ENCODE measurements at regions not wholly inside any gene's neighbourhood (a gene's known extent, or its start where the extent isn't known, plus 50 kb on each side); places are given as distances from the start of the nearest gene placed in this dataset.

DNA sequence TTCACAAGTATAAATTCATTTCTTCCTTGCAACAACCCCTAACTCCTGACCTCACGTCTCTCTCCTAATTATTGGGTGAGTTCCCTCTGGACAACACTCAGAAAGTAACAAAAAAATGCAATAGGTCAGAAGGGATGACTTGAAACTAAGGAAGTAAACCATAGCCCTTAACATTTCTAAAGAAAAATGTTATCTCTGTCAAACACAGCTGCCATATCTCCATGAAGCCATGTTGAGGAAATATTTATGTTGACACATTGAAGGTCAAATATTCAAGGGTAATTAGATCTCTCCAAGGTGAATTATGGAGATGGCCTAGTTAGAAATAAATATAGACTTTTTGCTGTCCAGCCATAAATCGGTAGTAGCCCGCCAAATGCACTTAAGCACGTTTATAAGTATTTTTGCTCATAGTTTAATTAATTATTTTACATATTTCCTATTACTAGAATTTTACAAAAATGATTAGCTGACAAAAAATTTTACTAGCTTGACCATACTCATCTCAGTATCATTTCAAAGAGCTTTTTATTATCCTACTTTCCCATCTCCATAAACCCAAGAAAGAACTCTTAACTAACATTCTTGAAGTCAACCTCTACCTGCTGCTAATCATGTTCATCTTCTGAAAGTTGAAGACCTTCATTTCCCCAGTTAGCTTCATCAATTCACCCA lies 160.1 kb upstream of the PKN2 start:
- H3K36me3 ChIP-seq (ENCODE audit: control insufficient read depth in 3 of 3, insufficient read depth in 2 of 3, low read depth in 1 of 3, low read length in 3 of 3): no peaks in the 10 kb centered on the region
- no peak overlapping the region for H3K4me3 ChIP-seq (ENCODE audit: low read depth in 1 of 3, low read length in 3 of 3)
- FAIRE-seq (no peak), DNase-seq (no peak)
- H3K27me3 ChIP-seq (ENCODE audit: control insufficient read depth in 3 of 3, insufficient read depth in 3 of 3, low read length in 3 of 3): no peaks in the 10 kb centered on the region
- H3K9me3 ChIP-seq (ENCODE audit: control insufficient read depth in 2 of 2, insufficient read depth in 1 of 2, low read depth in 1 of 2, low read length in 1 of 2): no peaks in the 10 kb centered on the region
- WGBS, 3 donors: 74 to 94% (median 83%) methylated on average over 4 of the region's 4 CpGs
- no peaks in the 10 kb centered on the region for H3K4me1 ChIP-seq (ENCODE audit: control insufficient read depth in 3 of 3, insufficient read depth in 2 of 3, low read depth in 1 of 3, low read length in 2 of 3)
- H3K27ac ChIP-seq (ENCODE audit: low read depth in 1 of 3, low read length in 2 of 3): no peak overlapping the region

- H3K4me3 ChIP-seq (ENCODE audit: low read depth in 1 of 3, low read length in 3 of 3): no peak overlapping the region
- FAIRE-seq (no peak), DNase-seq (no peak)
- WGBS, 3 donors: 86 to 92% (median 90%) methylated on average over 3 of the region's 3 CpGs
- no peaks in the 10 kb centered on the region for H3K27me3 ChIP-seq (ENCODE audit: control insufficient read depth in 3 of 3, insufficient read depth in 3 of 3, low read length in 3 of 3)
- H3K36me3 ChIP-seq (ENCODE audit: control insufficient read depth in 3 of 3, insufficient read depth in 2 of 3, low read depth in 1 of 3, low read length in 3 of 3): no peaks in the 10 kb centered on the region
- no peaks in the 10 kb centered on the region for H3K9me3 ChIP-seq (ENCODE audit: control insufficient read depth in 2 of 2, insufficient read depth in 1 of 2, low read depth in 1 of 2, low read length in 1 of 2)
- H3K4me1 ChIP-seq (ENCODE audit: control insufficient read depth in 3 of 3, insufficient read depth in 2 of 3, low read depth in 1 of 3, low read length in 2 of 3): no peaks in the 10 kb centered on the region
- no peak overlapping the region for H3K27ac ChIP-seq (ENCODE audit: low read depth in 1 of 3, low read length in 2 of 3)
These were observed 157.6 kb upstream of the PKN2 start for GRCh38 chr1:88526456-88526855.

- Histone ChIP-seq H3K36me3 (ENCODE audit: control insufficient read depth in 3 of 3, insufficient read depth in 2 of 3, low read depth in 1 of 3, low read length in 3 of 3) (no peaks in the 10 kb centered on the region), H3K9me3 (ENCODE audit: control insufficient read depth in 2 of 2, insufficient read depth in 1 of 2, low read depth in 1 of 2, low read length in 1 of 2) (no peaks in the 10 kb centered on the region), H3K4me3 (ENCODE audit: low read depth in 1 of 3, low read length in 3 of 3) (no peak overlapping the region), H3K27ac (ENCODE audit: low read depth in 1 of 3, low read length in 2 of 3) (no peak overlapping the region), H3K4me1 (ENCODE audit: control insufficient read depth in 3 of 3, insufficient read depth in 2 of 3, low read depth in 1 of 3, low read length in 2 of 3) (peaks cover 0 to 2% (median 0%) of the 10 kb centered on the region in 3 donors), H3K27me3 (ENCODE audit: control insufficient read depth in 3 of 3, insufficient read depth in 3 of 3, low read length in 3 of 3) (no peaks in the 10 kb centered on the region)
- 78 to 85% (median 80%) methylated on average over 4 of the region's 4 CpGs for WGBS, 3 donors
- FAIRE-seq: no peak
- DNase-seq: no peak
These were observed 155.3 kb upstream of the PKN2 start for GRCh38 chr1:88528792-88529191.

DNA sequence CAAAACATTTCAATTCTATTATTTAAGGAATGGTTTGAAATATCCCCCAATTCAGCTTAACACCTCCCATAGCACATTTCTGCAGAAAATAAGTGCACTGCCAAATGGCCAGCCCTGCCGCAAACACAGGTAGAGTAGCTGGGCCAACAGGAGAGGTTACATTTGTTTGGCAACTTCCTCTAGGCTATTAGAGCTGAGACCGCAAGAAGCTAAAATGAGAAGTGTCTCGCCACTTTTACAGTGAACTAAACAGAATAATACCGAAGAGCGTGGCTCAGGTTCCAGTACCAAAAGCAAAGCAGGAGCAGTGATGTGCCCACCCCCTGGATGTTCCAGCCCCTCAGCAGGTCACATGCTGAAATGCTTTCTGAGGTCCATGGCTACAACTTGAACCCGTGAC lies 154.5 kb upstream of the PKN2 start:
- no peaks in the 10 kb centered on the region for H3K9me3 ChIP-seq (ENCODE audit: control insufficient read depth in 2 of 2, insufficient read depth in 1 of 2, low read depth in 1 of 2, low read length in 1 of 2)

DNA sequence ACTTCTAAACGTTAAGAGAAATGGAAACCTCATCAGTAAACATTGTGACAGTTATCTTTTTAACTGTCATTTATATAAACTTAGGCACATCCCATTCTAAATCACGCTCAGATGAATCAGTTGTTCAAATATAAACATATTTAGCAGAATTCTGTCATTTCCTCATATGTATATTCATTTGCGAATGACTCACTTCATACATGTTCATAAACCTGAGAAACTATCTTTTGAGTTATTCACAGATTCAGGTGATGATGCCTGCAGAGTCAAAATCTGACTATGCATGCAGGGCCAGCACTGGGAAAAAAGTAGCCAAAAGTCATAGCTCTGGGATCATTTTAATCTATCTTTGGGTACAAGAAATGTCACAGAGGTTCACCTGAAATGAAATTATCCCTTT lies 153.8 kb upstream of the PKN2 start:
- no peaks in the 10 kb centered on the region for H3K9me3 ChIP-seq (ENCODE audit: control insufficient read depth in 2 of 2, insufficient read depth in 1 of 2, low read depth in 1 of 2, low read length in 1 of 2)
- no peak for FAIRE-seq

More for the DNA sequence above, 154.5 kb upstream of the PKN2 start:
- Histone ChIP-seq H3K4me1 (ENCODE audit: control insufficient read depth in 3 of 3, insufficient read depth in 2 of 3, low read depth in 1 of 3, low read length in 2 of 3) (peaks cover 0 to 2% (median 0%) of the 10 kb centered on the region in 3 donors), H3K27ac (ENCODE audit: low read depth in 1 of 3, low read length in 2 of 3) (no peak overlapping the region), H3K4me3 (ENCODE audit: low read depth in 1 of 3, low read length in 3 of 3) (no peak overlapping the region), H3K36me3 (ENCODE audit: control insufficient read depth in 3 of 3, insufficient read depth in 2 of 3, low read depth in 1 of 3, low read length in 3 of 3) (no peaks in the 10 kb centered on the region), H3K27me3 (ENCODE audit: control insufficient read depth in 3 of 3, insufficient read depth in 3 of 3, low read length in 3 of 3) (no peaks in the 10 kb centered on the region)
- FAIRE-seq (no peak), DNase-seq (no peak)
- WGBS, 3 donors: 93 to 98% (median 95%) methylated on average over 6 of the region's 6 CpGs

DNA sequence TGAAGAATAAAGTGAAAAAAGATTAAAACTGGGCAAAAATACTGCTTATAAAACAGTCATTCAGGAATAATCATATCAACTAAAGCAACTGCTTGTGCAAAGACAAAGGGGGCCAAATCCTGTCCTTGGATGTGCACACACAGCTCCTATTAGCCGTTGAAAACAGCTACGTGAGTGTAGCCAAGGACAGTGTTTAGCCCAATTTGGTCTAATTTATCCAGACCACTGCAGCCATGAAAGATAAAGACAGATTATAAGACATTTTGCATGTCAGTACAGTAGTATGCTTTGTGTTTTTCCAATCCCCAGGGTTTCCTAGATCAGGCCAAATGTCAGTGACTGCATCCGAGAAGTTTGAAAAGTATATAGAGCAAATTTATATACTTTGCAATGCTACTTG lies 146.3 kb upstream of the PKN2 start:
- Histone ChIP-seq H3K36me3 (ENCODE audit: control insufficient read depth in 3 of 3, insufficient read depth in 2 of 3, low read depth in 1 of 3, low read length in 3 of 3) (no peaks in the 10 kb centered on the region), H3K27me3 (ENCODE audit: control insufficient read depth in 3 of 3, insufficient read depth in 3 of 3, low read length in 3 of 3) (no peaks in the 10 kb centered on the region), H3K27ac (ENCODE audit: low read depth in 1 of 3, low read length in 2 of 3) (no peak overlapping the region), H3K4me3 (ENCODE audit: low read depth in 1 of 3, low read length in 3 of 3) (no peak overlapping the region), H3K4me1 (ENCODE audit: control insufficient read depth in 3 of 3, insufficient read depth in 2 of 3, low read depth in 1 of 3, low read length in 2 of 3) (peaks cover 0 to 12% (median 0%) of the 10 kb centered on the region in 3 donors), H3K9me3 (ENCODE audit: control insufficient read depth in 2 of 2, insufficient read depth in 1 of 2, low read depth in 1 of 2, low read length in 1 of 2) (no peaks in the 10 kb centered on the region)
- 62 to 82% (median 75%) methylated on average over 3 of the region's 3 CpGs for WGBS, 3 donors
- FAIRE-seq: no peak
- DNase-seq: no peak

More for the DNA sequence above, 153.8 kb upstream of the PKN2 start:
- no peaks in the 10 kb centered on the region for H3K36me3 ChIP-seq (ENCODE audit: control insufficient read depth in 3 of 3, insufficient read depth in 2 of 3, low read depth in 1 of 3, low read length in 3 of 3)
- H3K27ac ChIP-seq (ENCODE audit: low read depth in 1 of 3, low read length in 2 of 3): no peak overlapping the region
- H3K27me3 ChIP-seq (ENCODE audit: control insufficient read depth in 3 of 3, insufficient read depth in 3 of 3, low read length in 3 of 3): no peaks in the 10 kb centered on the region
- no peak for DNase-seq
- WGBS, 3 donors: 72 to 78% (median 74%) methylated on average over 3 of the region's 3 CpGs
- peaks cover 0 to 2% (median 0%) of the 10 kb centered on the region in 3 donors for H3K4me1 ChIP-seq (ENCODE audit: control insufficient read depth in 3 of 3, insufficient read depth in 2 of 3, low read depth in 1 of 3, low read length in 2 of 3)
- no peak overlapping the region for H3K4me3 ChIP-seq (ENCODE audit: low read depth in 1 of 3, low read length in 3 of 3)

GRCh38 chr1:88538222-88538899 lies 145.7 kb upstream of the PKN2 start:
- DNase-seq: no peak
- Histone ChIP-seq H3K27me3 (ENCODE audit: control insufficient read depth in 3 of 3, insufficient read depth in 3 of 3, low read length in 3 of 3) (no peaks in the 10 kb centered on the region), H3K27ac (ENCODE audit: low read depth in 1 of 3, low read length in 2 of 3) (no peak overlapping the region), H3K4me3 (ENCODE audit: low read depth in 1 of 3, low read length in 3 of 3) (no peak overlapping the region), H3K4me1 (ENCODE audit: control insufficient read depth in 3 of 3, insufficient read depth in 2 of 3, low read depth in 1 of 3, low read length in 2 of 3) (peaks cover 0 to 12% (median 0%) of the 10 kb centered on the region in 3 donors), H3K36me3 (ENCODE audit: control insufficient read depth in 3 of 3, insufficient read depth in 2 of 3, low read depth in 1 of 3, low read length in 3 of 3) (no peaks in the 10 kb centered on the region), H3K9me3 (ENCODE audit: control insufficient read depth in 2 of 2, insufficient read depth in 1 of 2, low read depth in 1 of 2, low read length in 1 of 2) (no peaks in the 10 kb centered on the region)
- 70 to 92% (median 83%) methylated on average over 2 of the region's 2 CpGs for WGBS, 3 donors
- FAIRE-seq: no peak

DNA sequence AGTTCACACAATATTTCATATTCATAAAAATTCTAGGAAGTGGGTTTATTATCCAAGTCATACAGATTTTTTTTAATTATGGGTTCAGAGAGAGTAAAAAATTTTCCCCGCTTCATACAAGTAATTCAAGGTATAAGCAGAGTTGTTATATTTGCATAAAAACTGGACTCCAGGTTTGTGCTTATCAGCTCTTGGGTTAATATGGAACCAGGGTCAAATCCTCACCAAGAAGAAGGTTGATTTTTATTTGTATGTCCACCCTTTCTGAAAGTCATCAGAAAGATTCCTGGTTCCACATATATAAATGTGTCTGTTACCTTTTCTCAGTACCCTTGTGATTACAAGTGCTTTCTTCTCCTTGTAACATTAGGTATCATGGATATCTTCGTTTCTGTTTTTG lies 143.8 kb upstream of the PKN2 start:
- Histone ChIP-seq H3K27me3 (ENCODE audit: control insufficient read depth in 3 of 3, insufficient read depth in 3 of 3, low read length in 3 of 3) (no peaks in the 10 kb centered on the region), H3K4me3 (ENCODE audit: low read depth in 1 of 3, low read length in 3 of 3) (no peak overlapping the region), H3K4me1 (ENCODE audit: control insufficient read depth in 3 of 3, insufficient read depth in 2 of 3, low read depth in 1 of 3, low read length in 2 of 3) (peaks cover 0 to 10% (median 0%) of the 10 kb centered on the region in 3 donors), H3K9me3 (ENCODE audit: control insufficient read depth in 2 of 2, insufficient read depth in 1 of 2, low read depth in 1 of 2, low read length in 1 of 2) (no peaks in the 10 kb centered on the region), H3K36me3 (ENCODE audit: control insufficient read depth in 3 of 3, insufficient read depth in 2 of 3, low read depth in 1 of 3, low read length in 3 of 3) (no peaks in the 10 kb centered on the region), H3K27ac (ENCODE audit: low read depth in 1 of 3, low read length in 2 of 3) (peak overlapping the region in 1 of 3 donors; percentile 25)
- peak in 1 of 2 donors; percentile 13 for DNase-seq
- FAIRE-seq: no peak
- 78 to 90% (median 88%) methylated on average over 2 of the region's 2 CpGs for WGBS, 3 donors

Data from small intestine (tissue), 7 donors.